Superior temporal gyrus (tissue), 1 donor: ENCODE measurements at regions not wholly inside any gene's neighbourhood (a gene's known extent, or its start where the extent isn't known, plus 50 kb on each side); places are given as distances from the start of the nearest gene placed in this dataset.

Experiments used
- DNase-seq: peaks from one replicate; pipeline ENCODE4 v3.0.0-alpha.2; 2016; ENCODE audit errors: extremely low spot score

DNA sequence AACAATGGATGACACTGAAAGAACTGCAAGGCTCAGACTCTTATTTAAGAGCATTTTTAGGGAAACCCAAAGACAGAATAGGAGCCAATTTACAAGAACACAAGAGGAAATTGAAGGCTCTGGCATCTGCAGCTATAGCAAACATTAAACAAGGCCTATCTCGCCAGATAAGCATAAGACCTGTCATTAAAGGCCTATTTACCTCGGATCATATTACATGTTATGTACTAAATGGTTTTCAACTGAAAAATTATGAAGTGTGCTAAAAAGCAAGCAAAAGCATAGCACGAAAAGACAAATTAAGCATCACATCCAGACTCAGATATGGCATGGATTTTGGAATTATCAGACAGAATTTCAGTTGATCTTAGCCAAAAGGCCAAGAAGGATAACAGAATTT is 617.1 kb downstream of the SQOR start:
- no peak for DNase-seq

DNA sequence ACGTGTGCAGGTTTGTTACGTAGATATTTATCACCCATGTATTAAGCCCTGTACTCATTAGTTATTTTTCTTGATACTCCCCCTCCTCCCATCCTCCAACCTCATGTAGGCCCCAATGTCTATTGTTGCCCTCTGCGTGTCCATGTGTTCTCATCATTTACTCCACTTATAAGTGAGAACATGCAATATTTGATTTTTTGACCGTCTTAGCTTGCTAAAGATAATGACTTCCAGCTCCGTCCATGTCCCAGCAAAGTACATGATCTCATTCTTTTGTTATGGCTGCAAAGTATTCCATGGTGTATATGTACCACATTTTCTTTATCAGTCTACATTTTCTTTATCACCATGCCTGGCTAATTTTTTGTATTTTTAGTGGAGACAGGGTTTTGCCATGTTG is 623.2 kb downstream of the SQOR start:
- DNase-seq: no peak

DNA sequence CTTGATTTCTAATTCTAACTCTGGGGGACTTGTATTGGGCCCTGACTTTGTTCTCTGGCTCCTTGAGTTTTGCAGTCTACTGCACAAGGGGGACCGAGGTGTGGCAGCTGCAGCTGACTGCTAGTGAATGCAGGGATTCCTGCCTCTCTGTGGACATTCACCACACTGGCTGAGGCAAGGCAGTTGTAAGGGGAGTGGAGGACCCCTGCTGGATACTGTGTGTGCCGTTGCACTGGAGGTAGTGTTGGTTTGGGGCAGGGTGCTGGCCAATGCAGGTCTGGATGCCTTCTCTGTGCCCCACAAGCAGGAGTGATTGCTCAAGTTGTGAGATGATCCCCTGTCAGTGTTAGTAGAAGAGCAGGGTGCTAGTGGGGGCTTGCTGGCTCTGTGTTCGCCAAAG is 626.1 kb downstream of the SQOR start:
- no peak for DNase-seq

DNA sequence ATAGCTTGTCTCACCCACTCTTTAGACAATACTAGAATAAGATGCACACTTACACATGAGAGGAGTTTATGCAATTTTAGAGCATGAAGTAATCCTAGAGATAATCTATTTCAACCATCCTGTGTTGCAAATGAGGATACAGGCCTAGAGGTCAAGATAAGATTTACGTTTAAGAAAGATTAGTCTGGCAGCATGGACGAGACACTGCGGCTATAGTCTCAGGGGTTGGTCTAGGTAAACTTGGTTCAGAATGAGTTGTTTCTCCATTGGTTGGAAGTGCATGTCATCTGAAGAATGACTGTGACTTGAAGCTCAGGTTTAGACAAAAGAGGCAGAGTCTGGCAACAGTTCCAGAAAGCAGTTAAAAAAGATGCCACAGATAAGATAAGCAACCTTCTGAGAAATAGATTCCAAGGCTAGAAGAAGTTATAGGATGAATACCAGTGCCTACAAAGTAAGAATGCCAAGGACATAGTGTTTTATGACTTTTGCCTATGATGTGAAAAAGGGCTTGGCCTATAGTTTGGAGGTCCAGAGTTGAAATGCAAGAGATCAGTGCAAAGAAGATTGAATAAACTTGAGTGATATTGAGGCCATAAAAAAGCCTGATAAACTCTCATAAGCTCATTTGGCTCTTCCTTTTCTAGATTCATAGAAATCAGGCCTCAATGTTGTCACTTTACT is 631.0 kb downstream of the SQOR start:
- no peak for DNase-seq

DNA sequence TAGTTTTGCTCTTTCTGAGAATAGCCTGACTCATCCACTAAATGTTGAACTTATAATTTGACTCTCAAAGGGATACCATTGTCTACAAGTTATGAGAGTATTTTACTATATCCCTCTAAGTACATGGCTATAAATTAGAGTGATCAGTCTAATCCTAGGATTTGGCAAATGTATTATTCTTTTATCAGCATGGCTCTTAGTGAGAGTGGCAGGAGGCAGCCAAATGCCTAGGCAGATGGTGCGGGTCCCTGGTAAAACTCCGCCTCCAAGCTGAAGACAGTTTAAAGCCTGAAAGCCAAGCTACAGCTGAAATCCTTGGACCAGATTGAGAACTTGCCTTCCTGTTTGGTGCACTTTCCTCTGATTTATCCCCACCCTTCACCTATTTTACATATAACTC is 631.8 kb downstream of the SQOR start:
- no peak for DNase-seq

DNA sequence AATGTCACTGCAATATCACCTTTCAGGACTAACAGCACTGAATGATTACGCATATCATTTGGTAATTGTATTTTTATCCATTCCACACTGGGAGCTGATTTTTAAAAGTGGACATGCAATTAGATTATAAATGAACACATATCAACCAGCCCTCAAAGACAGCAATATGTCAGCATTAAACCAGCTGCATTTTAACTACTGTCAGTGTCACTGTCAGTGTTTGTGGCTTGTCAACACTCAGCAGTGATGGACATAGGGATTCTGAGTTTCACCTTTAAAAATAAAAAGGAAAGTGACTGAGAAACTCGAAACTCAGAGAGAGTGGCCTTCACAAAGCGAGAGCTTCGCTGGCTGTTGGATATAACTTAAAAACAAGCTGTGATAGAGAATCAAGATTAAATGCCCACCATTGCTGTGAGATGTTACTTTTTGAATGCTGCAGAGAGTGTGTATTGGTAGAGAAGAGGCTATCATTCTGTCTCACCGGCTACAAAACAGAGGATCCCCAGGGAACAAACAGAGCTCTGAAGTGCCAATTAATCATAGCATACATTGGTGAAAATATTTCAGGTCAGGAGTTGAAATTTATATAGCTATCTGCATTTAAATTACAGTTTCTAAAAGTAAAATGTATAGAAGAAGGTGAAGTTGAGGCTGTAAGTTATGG is 635.8 kb downstream of the SQOR start:
- no peak for DNase-seq

DNA sequence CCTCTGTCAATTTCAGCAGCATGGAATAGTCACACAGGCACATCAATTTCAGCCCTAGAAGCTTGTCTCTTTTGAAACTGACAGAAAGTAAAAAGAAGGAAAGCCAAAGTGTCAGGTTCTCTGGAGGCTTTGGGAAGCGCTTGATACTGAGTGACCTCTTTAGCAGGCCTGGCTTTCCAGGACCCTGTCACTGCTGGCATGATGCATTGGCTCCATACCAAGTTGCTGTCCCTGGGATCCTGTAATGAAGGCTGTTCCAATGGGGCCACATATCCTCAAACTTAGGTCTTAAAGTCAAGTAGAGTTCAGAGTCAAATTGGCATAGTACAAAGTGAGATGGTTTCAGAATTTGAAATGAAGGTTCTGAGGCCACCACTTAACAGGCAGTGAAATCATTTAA is 640.9 kb downstream of the SQOR start:
- no peak for DNase-seq

DNA sequence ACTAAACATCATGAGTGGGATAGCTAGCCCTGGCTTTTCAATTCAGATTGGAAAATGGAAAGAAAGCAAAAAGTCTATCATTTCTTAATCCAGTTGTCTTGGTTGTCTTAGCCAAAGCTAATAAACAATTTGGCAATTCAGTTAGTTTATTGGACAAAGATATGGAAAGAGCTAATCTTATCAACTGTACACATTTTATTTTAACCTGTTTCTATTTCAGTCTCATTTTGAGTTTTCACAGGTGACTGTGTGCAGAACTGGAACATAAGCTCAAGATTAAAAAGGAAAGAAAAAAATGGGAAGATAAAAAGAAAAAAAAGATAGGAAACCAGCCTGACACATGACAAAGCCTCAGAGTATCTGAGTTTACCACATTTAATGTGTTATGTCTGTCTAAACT is 642.6 kb downstream of the SQOR start:
- no peak for DNase-seq

DNA sequence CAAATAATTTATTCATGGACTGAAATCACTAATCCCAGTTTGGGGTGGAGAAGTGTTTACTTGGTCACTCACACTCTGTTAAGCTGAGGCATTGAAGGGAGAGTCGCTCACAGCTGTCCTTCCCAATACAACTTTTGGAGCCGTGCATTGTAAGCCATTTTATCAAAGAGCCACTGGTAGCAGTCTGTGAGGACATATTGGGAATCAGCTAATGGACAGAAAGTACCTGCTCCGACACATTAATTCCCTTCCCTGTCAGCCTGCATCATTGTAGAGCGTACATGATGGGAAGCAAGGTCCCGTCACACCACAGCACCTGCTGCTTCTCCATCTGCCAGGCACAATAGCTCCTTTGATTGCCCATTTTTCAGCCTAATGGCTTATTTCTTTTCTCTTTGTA is 643.2 kb downstream of the SQOR start:
- DNase-seq: peak; percentile 47

DNA sequence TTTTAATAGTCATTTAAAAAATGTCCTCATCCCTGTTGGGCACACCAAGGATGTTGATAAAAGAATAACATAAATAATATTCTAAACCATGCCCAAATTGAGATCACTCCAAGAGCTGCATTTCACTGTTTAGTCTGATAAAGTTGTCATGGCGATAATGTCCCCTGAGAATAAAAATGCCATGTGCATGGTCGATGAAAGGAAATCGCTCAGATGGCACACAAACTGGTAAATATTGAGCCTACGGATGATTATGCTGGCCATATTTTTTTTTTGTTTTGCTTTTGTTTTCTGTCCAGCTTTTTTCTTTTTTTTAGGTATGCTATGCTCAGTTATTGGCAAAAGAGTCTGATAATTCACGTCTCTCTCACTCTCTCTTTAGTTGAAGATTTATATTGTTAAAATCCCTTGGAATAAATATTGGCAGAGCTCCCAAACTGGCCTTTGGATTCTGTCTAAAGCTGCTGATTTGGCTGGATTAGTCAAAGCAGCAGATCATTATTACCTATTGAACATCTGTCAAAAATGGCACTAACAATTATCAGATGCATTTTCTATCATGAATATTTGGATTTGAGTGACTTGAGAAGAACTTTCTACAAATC is 643.8 kb downstream of the SQOR start:
- DNase-seq: no peak

DNA sequence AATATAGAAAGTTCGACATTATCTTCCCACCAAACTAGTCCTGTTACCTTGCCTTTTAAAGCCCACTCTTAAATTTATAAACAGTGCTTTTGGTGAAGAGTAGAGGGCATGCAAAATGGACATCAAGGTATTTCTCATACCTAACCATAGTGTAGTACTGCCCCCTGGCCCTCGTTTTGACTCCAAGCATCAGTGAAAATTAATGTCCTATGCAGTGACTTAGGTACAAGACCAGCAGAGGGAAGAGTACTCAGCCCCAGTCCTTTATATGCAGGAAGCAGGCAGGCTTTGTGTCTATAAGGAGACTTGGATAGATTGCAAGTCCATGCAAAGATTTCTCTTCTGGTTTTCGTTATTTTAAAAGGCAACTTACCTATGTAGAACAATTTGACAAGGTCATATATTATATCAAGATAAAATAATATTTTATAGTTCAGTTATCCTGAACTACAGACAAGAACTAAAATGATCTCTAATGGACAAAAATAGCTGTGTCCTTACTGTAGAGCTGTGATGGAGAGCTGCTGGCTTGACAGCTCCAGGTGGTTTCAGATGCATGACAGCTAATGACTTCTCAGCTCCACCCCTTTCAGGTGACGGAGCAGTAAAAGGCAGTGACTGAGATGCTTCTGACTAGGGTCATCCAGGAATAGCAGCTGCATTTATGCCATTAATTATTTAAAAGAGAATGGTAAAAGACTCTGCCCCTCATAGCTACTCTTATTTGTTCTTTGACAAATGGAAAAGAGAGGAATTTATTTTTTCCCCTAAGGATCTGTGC is 646.1 kb downstream of the SQOR start:
- DNase-seq: no peak

DNA sequence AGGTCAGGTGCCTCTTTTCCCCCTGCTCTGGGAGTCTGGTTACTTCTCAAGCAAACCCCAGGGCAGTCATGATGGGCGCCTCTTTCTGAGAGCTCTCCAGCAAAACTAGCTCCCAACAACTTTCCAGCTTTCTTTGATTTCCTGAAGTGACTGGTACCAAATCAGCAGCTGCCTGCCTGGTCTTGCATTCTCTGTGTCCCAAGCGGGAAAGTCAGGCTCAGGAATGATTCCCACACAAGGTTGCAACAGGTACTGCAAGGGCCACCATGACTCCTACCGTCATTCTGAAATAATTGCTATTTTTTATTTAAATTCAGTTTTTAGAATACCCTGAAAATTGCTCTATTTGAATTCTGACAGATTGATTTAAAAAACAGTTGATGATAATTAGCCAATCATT is 658.7 kb downstream of the SQOR start:
- no peak for DNase-seq

DNA sequence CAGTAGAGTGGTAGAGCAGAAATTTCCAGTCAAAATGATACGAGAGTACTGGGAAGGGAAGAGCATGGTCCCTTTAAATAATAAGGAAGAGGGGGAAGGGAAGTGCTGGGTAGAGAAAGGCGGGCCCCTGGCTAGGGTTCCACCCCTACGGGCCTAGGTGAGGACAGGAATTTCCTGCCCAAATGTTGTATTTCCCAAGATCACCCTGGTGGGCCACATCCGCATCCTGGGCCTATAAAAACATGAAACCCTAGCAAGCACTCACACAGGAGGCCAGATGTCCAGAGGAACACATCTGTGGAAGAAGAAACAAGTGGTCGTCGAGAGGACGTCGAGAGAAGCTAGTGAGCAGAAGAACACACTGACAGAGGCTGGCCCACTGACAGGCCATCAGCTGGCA is 661.2 kb downstream of the SQOR start:
- no peak for DNase-seq

DNA sequence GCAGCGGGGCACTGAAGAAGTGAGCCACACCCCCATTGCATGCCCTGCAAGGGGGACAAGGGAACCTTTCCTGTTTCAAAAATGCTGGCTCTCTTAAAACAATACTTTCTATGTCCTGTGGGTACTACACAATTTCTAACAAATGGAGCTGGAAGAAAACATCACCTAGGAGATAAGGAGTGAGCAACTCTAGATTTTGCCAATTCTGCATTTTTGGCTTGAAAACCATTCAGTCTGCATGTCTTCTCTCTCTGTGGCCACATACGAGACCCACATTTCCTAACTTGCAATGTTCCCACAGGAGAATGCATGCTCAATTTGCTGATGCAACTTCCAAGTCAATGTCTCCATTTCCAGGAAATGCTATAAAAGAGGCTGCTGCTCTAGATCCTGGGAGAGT is 662.0 kb downstream of the SQOR start:
- DNase-seq: no peak

DNA sequence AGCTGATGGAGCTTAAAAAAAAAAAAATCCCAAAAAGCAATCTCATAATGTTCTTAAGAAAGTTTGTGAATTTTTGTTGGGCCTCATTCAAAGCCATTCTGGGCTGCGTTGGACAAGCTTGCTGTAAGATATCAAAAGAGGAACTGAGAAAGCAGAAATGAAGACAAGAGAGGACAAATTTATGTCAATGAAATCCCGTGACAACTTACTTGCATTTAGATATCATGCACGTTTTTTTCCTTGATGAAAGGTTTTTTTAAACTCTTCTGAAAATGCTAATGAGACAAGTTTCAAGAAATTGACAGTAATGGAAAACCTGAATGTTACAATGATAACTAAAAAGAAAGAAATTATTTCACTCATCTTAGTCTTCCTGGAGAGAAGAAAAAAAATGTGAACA is 662.9 kb downstream of the SQOR start:
- no peak for DNase-seq

DNA sequence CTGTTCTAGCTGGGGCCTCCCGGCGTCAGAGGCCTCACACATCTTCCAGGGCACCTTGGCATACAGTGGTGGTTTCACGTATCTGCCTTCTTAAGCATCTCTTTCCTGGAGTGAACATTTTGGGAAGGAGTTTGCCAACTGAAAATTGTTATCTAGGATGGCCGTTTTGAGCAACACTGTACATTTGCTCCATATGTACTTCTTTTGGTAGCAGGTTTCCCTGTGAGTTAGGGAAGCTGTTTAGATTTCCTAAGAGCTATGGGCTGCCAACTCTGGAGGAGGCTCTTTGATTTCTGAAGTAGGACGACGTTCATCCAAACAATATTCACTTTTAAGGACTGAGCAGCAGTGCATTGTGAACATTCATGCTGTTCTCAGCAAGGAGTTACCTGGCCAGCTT is 665.9 kb downstream of the SQOR start:
- DNase-seq: no peak

DNA sequence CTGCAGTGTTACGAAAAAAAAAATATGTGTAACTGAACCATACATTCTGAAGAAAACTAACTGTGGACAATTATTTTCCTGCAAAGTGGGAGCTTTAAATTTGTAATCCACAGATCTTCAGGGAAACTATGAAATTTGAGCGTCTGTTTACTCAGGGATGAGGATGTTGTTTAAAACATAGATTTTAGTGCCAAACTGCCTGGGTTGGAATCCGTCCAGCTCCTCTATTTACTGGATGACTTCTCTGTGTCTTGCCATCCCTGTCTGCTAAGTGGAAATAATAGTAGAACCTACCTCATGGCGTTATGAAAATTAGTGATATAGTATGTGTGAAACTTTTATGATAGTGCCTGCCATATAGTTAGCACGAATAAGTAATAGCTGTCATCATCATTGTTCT is 666.5 kb downstream of the SQOR start:
- DNase-seq: no peak

DNA sequence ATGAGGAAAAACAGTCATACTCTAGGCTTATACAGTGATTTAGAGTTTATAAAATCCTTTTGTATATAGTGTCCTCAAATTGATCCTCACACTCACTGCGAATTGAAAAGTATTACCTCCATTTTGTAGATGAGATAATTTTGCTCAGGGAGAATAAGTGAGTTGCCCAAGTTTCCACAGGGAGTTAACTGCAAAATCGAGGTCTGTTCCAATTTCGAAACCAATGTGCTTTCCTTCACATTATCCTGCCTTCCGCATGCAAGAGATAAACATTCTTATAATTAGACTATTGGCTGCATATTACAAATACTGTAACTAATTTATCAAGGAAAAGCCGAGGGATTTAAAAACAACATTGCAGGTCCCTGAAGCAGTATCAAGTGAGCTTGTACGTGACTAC is 667.0 kb downstream of the SQOR start:
- no peak for DNase-seq

DNA sequence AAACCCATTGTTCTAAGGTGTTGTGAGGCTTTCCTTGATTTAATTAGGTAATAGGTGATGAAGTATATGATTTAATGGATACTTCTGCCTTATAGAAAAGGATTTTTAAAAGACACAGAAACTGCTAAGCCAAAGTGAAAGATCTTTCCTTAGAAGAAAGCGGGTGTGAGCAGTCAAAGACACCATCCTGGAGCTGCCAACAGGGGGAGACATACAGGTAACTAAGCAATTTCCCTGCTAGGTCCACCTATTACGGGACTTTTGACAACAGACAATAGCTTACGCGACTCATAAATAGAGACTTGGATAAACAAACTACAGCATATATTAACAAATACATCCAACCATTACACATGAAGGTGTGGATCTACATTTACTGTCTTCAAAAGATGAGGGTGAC is 669.5 kb downstream of the SQOR start:
- DNase-seq: no peak

DNA sequence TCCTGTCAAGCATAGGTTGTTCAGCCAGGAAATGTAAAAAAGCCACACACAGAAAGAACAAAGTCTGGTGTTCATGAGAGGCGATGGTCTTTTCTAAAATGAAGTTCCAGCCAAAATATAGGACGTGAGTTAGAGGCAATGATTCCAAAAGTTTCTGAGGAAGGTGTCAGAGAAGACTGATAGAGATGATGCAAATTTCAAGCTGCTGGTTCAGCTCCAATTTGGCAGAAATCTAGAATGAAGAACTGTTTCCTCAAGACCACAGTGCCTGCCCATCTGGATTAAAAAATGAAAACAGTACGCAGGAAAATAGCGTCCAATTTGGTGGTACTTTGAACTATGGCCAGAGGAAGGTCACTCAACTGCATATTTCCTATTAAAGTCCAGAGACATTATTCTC is 672.9 kb downstream of the SQOR start:
- DNase-seq: no peak

DNA sequence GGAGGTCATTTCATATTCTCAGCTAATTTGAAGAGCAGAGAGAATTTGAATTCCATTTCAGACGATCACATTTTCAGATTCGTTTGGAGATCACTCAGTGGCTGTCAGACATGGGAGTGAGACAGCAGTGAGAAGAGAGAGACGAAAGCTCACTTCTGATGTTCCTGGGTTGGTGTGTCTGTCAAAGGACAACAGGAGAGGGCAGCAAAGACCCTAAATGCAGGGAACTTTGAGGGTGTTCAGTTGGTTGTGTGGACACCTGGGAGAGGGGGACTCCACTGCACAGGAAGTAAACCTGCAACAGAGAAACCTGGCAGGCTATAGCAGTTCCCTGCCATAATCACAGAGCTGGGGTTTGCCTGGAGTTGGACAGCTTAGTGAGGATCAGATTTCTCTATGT is 675.1 kb downstream of the SQOR start:
- DNase-seq: no peak

DNA sequence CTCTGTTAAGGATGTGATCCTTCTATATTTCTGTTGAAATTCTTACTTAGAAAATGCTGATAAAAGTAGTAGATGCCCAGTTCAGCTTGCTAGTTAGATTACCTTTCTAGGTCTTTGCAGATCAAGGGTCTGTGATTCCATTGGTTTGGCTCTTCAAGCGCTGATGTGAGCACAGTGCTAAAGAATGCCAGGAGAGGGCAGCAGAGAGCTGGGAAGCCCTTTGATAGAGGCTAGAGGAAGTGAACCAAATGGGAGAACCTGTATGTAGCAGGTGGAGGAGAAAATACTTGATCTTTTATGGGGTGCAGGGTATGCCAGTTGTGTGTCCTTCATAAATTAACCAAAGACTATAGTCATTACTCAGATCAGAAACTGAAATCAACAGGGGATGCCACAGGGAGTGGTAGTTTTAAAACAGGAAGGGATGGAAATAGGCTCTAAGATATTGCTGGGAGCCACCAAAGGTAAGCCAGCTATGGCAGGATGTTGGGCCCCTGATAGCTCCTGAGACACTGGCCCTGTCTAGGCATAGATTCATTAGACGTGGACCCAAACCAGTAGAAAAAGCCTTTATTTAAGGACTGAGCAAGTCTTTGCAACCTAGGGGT is 677.4 kb downstream of the SQOR start:
- peak; percentile 92 for DNase-seq
